Tongue (tissue), 1 donor: ENCODE measurements at regions not wholly inside any gene's neighbourhood (a gene's known extent, or its start where the extent isn't known, plus 50 kb on each side); places are given as distances from the start of the nearest gene placed in this dataset.

Experiments
- DNase-seq: peaks from one replicate; pipeline ENCODE4 v3.0.0-alpha.2; 2015

GRCh38 chr9:14961372-14962068, 51.3 kb upstream of the FREM1 start:
- no peak for DNase-seq

DNA sequence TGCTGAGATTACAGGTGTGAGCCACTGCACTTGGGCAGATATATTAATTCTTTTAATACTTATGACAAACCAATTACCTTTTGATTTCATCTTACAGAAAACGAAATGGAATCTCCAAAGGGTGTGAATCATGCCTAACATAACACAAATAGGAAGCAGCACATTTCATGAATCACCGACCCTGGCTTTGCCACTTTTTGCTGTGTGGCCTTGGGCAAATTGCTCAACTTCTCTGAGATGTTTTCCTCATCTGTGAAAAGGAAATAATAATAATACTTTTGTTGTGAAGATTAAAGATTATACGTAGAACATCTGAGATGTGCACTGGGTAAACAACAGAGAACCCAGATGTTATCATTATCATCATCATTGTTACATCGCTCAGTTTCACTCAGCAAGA, 50.7 kb upstream of the FREM1 start:
- DNase-seq, result no peak
